ENCODE measurements at regions not wholly inside any gene's neighbourhood (a gene's known extent, or its start where the extent isn't known, plus 50 kb on each side); places are given as distances from the start of the nearest gene placed in this dataset.

- Histone ChIP-seq H3K27me3 (ENCODE audit: insufficient read depth, poor library complexity, severe bottlenecking) (no peaks in the 10 kb centered on the region), H3K27ac (replicated peaks) (no peak overlapping the region), H3K4me3 (replicated peaks; ENCODE audit: insufficient read depth, low read length) (no peak overlapping the region)
- no peak for DNase-seq (ENCODE audit: low read depth in 1 of 2, low spot score in 1 of 2)
- TF ChIP-seq GABPA (IDR thresholded peaks at IDR 0.05; ENCODE audit: low read depth) (no peak), CTCF (IDR thresholded peaks at IDR 0.05; ENCODE audit: insufficient read depth, low read length) (no peak), REST (IDR thresholded peaks at IDR 0.05; ENCODE audit: insufficient replicate concordance, low read depth) (no peak), SPI1 (IDR thresholded peaks at IDR 0.05; ENCODE audit: borderline replicate concordance, low read depth) (no peak), POLR2AphosphoS5 (IDR thresholded peaks at IDR 0.05; ENCODE audit: low read depth) (no peak)
These were observed 250.8 kb downstream of the TMEM182 start for GRCh38 chr2:103012590-103012989.

- no peak overlapping the region for H3K27ac ChIP-seq (replicated peaks)
- TF ChIP-seq POLR2AphosphoS5 (IDR thresholded peaks at IDR 0.05; ENCODE audit: low read depth) (no peak), CTCF (IDR thresholded peaks at IDR 0.05; ENCODE audit: insufficient read depth, low read length) (no peak)
- H3K27me3 ChIP-seq (ENCODE audit: insufficient read depth, poor library complexity, severe bottlenecking) = no peaks in the 10 kb centered on the region
- no peak for DNase-seq (ENCODE audit: low read depth in 1 of 2, low spot score in 1 of 2)
- H3K4me3 ChIP-seq (replicated peaks; ENCODE audit: insufficient read depth, low read length) = no peak overlapping the region
These were observed 263.2 kb downstream of the TMEM182 start for GRCh38 chr2:103025056-103025455.

- TF ChIP-seq REST (IDR thresholded peaks at IDR 0.05; ENCODE audit: insufficient replicate concordance, low read depth) (no peak), GABPA (IDR thresholded peaks at IDR 0.05; ENCODE audit: low read depth) (no peak), CTCF (IDR thresholded peaks at IDR 0.05; ENCODE audit: insufficient read depth, low read length) (no peak), POLR2AphosphoS5 (IDR thresholded peaks at IDR 0.05; ENCODE audit: low read depth) (no peak), SPI1 (IDR thresholded peaks at IDR 0.05; ENCODE audit: borderline replicate concordance, low read depth) (no peak)
- no peak for DNase-seq (ENCODE audit: low read depth in 1 of 2, low spot score in 1 of 2)
- no peaks in the 10 kb centered on the region for H3K27me3 ChIP-seq (ENCODE audit: insufficient read depth, poor library complexity, severe bottlenecking)
- H3K27ac ChIP-seq (replicated peaks) = no peak overlapping the region
- no peak overlapping the region for H3K4me3 ChIP-seq (replicated peaks; ENCODE audit: insufficient read depth, low read length)
These were observed 266.4 kb downstream of the TMEM182 start for GRCh38 chr2:103028181-103028580.
